ENCODE measurements at regions not wholly inside any gene's neighbourhood (a gene's known extent, or its start where the extent isn't known, plus 50 kb on each side); places are given as distances from the start of the nearest gene placed in this dataset.

DNA sequence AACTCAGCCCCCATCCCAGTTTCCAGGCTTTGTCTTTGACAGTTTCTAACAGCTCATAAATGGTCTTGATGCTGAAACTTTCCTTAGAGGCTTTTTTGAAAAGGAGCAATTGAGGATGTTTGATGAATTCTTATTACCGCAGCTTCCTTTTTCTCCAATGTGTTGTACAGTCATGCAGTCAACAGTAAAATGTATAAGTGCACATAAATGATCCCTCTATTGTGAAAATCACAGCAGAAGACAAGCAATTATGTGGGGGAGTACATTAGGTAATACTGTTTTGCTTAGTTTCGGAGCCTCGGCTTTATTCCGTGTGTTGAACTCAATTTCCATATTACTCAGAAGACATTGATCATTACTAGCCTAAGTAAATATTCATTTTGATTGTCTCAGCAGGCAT is 673.7 kb downstream of the CDH8 start:
- no peak for ATAC-seq
- H3K9me1 ChIP-seq (ENCODE audit: control insufficient read depth, insufficient read depth, low read length): no peaks in the 10 kb centered on the region
- no peaks in the 10 kb centered on the region for H4K20me1 ChIP-seq (replicated peaks; ENCODE audit: control insufficient read depth, insufficient read depth, low read length)

More for the DNA sequence above, 673.7 kb downstream of the CDH8 start:
- Histone ChIP-seq H3K36me3 (ENCODE audit: control insufficient read depth, insufficient read depth, low read length) (no peaks in the 10 kb centered on the region), H3K27me3 (ENCODE audit: control insufficient read depth in 2 of 2, insufficient read depth in 2 of 2, low read length in 2 of 2) (no peaks in the 10 kb centered on the region), H3K79me2 (ENCODE audit: control insufficient read depth, insufficient read depth, low read length) (no peaks in the 10 kb centered on the region), H3K9me3 (replicated peaks; ENCODE audit: control insufficient read depth, insufficient read depth, low read depth, low read length) (no peaks in the 10 kb centered on the region), H3K4me1 (replicated peaks in 1 of 2; ENCODE audit: control insufficient read depth in 2 of 2, insufficient read depth in 2 of 2, low read length in 2 of 2) (no peaks in the 10 kb centered on the region), H3K9ac (ENCODE audit: insufficient read depth in 1 of 2, low read depth in 2 of 2, low read length in 2 of 2) (no peak overlapping the region), H3K27ac (ENCODE audit: extremely low read depth, low read depth, low read length) (no peak overlapping the region), H3K4me2 (ENCODE audit: insufficient read depth, low read length) (no peak overlapping the region), H2AFZ (ENCODE audit: low read depth, low read length) (no peak overlapping the region), H3K4me3 (no peak overlapping the region)
- DNase-seq (ENCODE audit: extremely low read depth in 1 of 4, low spot score in 3 of 4) (no peak), FAIRE-seq (no peak)
- CTCF ChIA-PET (ENCODE audit: low intra/inter-chr PET ratio): no interaction called here
- no TSS peak for BruUV-seq (replicated peaks)
- in situ Hi-C loops (cut with MboI): no loop called here
- 0% methylated on average over 4 of the region's 4 CpGs for WGBS (ENCODE audit: insufficient coverage, low coverage, missing lambda C conversion rate)
- POLR2A ChIA-PET: no interaction called here
- TF ChIP-seq NFYB (IDR thresholded peaks at IDR 0.05; ENCODE audit: extremely low read depth, insufficient read length): no peak
- no peak for TF ChIP-seq ZNF764 (CRISPR knock-in tag; IDR thresholded peaks at IDR 0.05; ENCODE audit: low read depth)
- TF ChIP-seq SMARCE1 (IDR thresholded peaks at IDR 0.05): no peak
- no peak for TF ChIP-seq TBP (optimal IDR thresholded peaks at IDR 0.05; ENCODE audit: low read depth, low read length)
- TF ChIP-seq ATF2 (CRISPR knock-in tag; IDR thresholded peaks at IDR 0.05): no peak
- TF ChIP-seq MBD1 (CRISPR knock-in tag; IDR thresholded peaks at IDR 0.05): no peak
- TF ChIP-seq ETS2 (tag; IDR thresholded peaks at IDR 0.05; ENCODE audit: borderline replicate concordance, poor library complexity, severe bottlenecking): no peak
- TF ChIP-seq MXD1 (CRISPR knock-in tag; IDR thresholded peaks at IDR 0.05; ENCODE audit: borderline replicate concordance, poor library complexity, severe bottlenecking): no peak
- no peak for TF ChIP-seq CREB5 (CRISPR knock-in tag; IDR thresholded peaks at IDR 0.05)
- TF ChIP-seq, protein P1, sequence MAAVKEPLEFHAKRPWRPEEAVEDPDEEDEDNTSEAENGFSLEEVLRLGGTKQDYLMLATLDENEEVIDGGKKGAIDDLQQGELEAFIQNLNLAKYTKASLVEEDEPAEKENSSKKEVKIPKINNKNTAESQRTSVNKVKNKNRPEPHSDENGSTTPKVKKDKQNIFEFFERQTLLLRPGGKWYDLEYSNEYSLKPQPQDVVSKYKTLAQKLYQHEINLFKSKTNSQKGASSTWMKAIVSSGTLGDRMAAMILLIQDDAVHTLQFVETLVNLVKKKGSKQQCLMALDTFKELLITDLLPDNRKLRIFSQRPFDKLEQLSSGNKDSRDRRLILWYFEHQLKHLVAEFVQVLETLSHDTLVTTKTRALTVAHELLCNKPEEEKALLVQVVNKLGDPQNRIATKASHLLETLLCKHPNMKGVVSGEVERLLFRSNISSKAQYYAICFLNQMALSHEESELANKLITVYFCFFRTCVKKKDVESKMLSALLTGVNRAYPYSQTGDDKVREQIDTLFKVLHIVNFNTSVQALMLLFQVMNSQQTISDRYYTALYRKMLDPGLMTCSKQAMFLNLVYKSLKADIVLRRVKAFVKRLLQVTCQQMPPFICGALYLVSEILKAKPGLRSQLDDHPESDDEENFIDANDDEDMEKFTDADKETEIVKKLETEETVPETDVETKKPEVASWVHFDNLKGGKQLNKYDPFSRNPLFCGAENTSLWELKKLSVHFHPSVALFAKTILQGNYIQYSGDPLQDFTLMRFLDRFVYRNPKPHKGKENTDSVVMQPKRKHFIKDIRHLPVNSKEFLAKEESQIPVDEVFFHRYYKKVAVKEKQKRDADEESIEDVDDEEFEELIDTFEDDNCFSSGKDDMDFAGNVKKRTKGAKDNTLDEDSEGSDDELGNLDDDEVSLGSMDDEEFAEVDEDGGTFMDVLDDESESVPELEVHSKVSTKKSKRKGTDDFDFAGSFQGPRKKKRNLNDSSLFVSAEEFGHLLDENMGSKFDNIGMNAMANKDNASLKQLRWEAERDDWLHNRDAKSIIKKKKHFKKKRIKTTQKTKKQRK (IDR thresholded peaks at IDR 0.05; ENCODE audit: borderline replicate concordance, low read depth, low read length): no peak
- no peak for TF ChIP-seq CCNT2 (IDR thresholded peaks at IDR 0.05; ENCODE audit: borderline replicate concordance, extremely low read depth, insufficient read length, low read depth, low read length)
- no peak for TF ChIP-seq TRIM28 (IDR thresholded peaks at IDR 0.05)
- TF ChIP-seq PPARD (CRISPR knock-in tag; IDR thresholded peaks at IDR 0.05): no peak
- intact Hi-C loops (cut with micrococcal nuclease): no loop called here
